Mesenchymal stem cell (in vitro differentiated cells and primary cell): ENCODE measurements at regions not wholly inside any gene's neighbourhood (a gene's known extent, or its start where the extent isn't known, plus 50 kb on each side); places are given as distances from the start of the nearest gene placed in this dataset.

Source experiments
- DNase-seq: peaks from one replicate; pipeline ENCODE4 v3.0.0-alpha.2; 2013
- H2AFZ ChIP-seq: one replicate; pipeline ENCODE4 v1.6.1; 2013; ENCODE audit warnings: low read depth, mild to moderate bottlenecking, control low read depth, inconsistent platforms, low read length, moderate library complexity
- H2AK5ac ChIP-seq: 2 replicates; pipeline ENCODE4 v1.6.1; 2013; ENCODE audit warnings: low read length, moderate library complexity, mild to moderate bottlenecking, inconsistent platforms; ENCODE audit not compliant: severe bottlenecking
- H2BK120ac ChIP-seq: one replicate; pipeline ENCODE4 v1.6.1; 2013; ENCODE audit warnings: low read depth, mild to moderate bottlenecking, inconsistent platforms, low read length, moderate library complexity
- H2BK12ac ChIP-seq, 2 experiments: one replicate each; pipeline ENCODE4 v1.6.1; 2013; ENCODE audit warnings: inconsistent platforms in 2 of 2, low read length in 2 of 2, mild to moderate bottlenecking in 2 of 2, moderate library complexity in 2 of 2, control low read depth in 1 of 2
- H2BK15ac ChIP-seq: one replicate; pipeline ENCODE4 v1.6.1; 2013; ENCODE audit warnings: mild to moderate bottlenecking, low read depth, inconsistent platforms; ENCODE audit not compliant: poor library complexity, severe bottlenecking
- H2BK5ac ChIP-seq: 2 replicates; pipeline ENCODE4 v1.6.1; 2013; ENCODE audit warnings: low read depth, mild to moderate bottlenecking, low read length, control low read depth, inconsistent platforms; ENCODE audit not compliant: poor library complexity, severe bottlenecking
- H3K14ac ChIP-seq, 2 experiments: one replicate each; pipeline ENCODE4 v1.6.1; 2013; ENCODE audit warnings: inconsistent platforms in 2 of 2, low read length in 2 of 2, control low read depth in 1 of 2, mild to moderate bottlenecking in 1 of 2, moderate library complexity in 1 of 2
- H3K18ac ChIP-seq, 2 experiments: one replicate each; pipeline ENCODE4 v1.6.1; 2013; ENCODE audit warnings: inconsistent platforms in 2 of 2, low read length in 2 of 2, control low read depth in 1 of 2, low read depth in 1 of 2, mild to moderate bottlenecking in 1 of 2
- H3K23ac ChIP-seq, 2 experiments: one replicate each; pipeline ENCODE4 v1.6.1; 2013; ENCODE audit warnings: inconsistent platforms in 2 of 2, low read length in 2 of 2, mild to moderate bottlenecking in 2 of 2, moderate library complexity in 2 of 2, control low read depth in 1 of 2
- H3K27ac ChIP-seq: 2 replicates; pipeline ENCODE4 v1.5.1; 2013; ENCODE audit warnings: mild to moderate bottlenecking, moderate library complexity, low read length, control low read depth, inconsistent platforms; ENCODE audit not compliant: poor library complexity, severe bottlenecking
- H3K27me3 ChIP-seq, 2 experiments: 2 replicates each; pipeline versions ENCODE4 v1.6.1 to v1.7.0; 2013; ENCODE audit warnings: low read length in 2 of 2, mild to moderate bottlenecking in 2 of 2, moderate library complexity in 2 of 2, control low read depth in 1 of 2, inconsistent platforms in 1 of 2; ENCODE audit not compliant: control insufficient read depth in 1 of 2, insufficient read depth in 1 of 2
- H3K36me3 ChIP-seq, 2 experiments: 2 replicates each; pipeline versions ENCODE4 v1.6.1 to v1.7.0; 2013; ENCODE audit warnings: low read length in 2 of 2, control low read depth in 1 of 2, inconsistent platforms in 1 of 2, low read depth in 1 of 2, mild to moderate bottlenecking in 1 of 2; ENCODE audit not compliant: insufficient read depth in 2 of 2, control insufficient read depth in 1 of 2
- H3K4ac ChIP-seq, 2 experiments: one replicate each; pipeline ENCODE4 v1.6.1; 2013; ENCODE audit warnings: inconsistent platforms in 2 of 2, low read length in 2 of 2, mild to moderate bottlenecking in 2 of 2, moderate library complexity in 2 of 2, control low read depth in 1 of 2, low read depth in 1 of 2
- H3K4me1 ChIP-seq: 2 replicates; pipeline ENCODE4 v1.6.1; 2013; ENCODE audit warnings: low read depth, low read length, control low read depth; ENCODE audit not compliant: control insufficient read depth, insufficient read depth
- H3K4me2 ChIP-seq: 2 replicates; pipeline ENCODE4 v1.6.1; 2013; ENCODE audit warnings: low read length, mild to moderate bottlenecking, inconsistent platforms; ENCODE audit not compliant: poor library complexity, severe bottlenecking
- H3K4me3 ChIP-seq, 2 experiments: 2 replicates each; pipeline versions ENCODE4 v1.5.1 to v1.7.0; 2013; ENCODE audit warnings: low read length in 2 of 2, mild to moderate bottlenecking in 2 of 2, control low read depth in 1 of 2, low read depth in 1 of 2; ENCODE audit not compliant: insufficient read depth in 1 of 2
- H3K79me1 ChIP-seq: replicated peaks from 2 replicates; pipeline ENCODE4 v1.6.1; 2013; ENCODE audit warnings: mild to moderate bottlenecking, control low read depth, low read length, inconsistent platforms; ENCODE audit not compliant: poor library complexity, severe bottlenecking
- H3K9ac ChIP-seq: 2 replicates; pipeline ENCODE4 v1.7.0; 2013; ENCODE audit warnings: mild to moderate bottlenecking, low read length, moderate library complexity
- H3K9me3 ChIP-seq: 2 replicates; pipeline ENCODE4 v1.7.0; 2013; ENCODE audit warnings: mild to moderate bottlenecking, low read length; ENCODE audit not compliant: control insufficient read depth
- H4K8ac ChIP-seq: one replicate; pipeline ENCODE4 v1.6.1; 2013; ENCODE audit warnings: inconsistent platforms, mild to moderate bottlenecking, low read length, moderate library complexity
- H4K91ac ChIP-seq: one replicate; pipeline ENCODE4 v1.6.1; 2013; ENCODE audit warnings: mild to moderate bottlenecking, low read length, inconsistent platforms
- whole genome bisulfite sequencing: methylation state at CpG from one replicate; pipeline ENCODE4 v1.1.7; 2013; ENCODE audit warnings: mixed read lengths; 5-methylcytosine and 5-hydroxymethylcytosine counted together

DNA sequence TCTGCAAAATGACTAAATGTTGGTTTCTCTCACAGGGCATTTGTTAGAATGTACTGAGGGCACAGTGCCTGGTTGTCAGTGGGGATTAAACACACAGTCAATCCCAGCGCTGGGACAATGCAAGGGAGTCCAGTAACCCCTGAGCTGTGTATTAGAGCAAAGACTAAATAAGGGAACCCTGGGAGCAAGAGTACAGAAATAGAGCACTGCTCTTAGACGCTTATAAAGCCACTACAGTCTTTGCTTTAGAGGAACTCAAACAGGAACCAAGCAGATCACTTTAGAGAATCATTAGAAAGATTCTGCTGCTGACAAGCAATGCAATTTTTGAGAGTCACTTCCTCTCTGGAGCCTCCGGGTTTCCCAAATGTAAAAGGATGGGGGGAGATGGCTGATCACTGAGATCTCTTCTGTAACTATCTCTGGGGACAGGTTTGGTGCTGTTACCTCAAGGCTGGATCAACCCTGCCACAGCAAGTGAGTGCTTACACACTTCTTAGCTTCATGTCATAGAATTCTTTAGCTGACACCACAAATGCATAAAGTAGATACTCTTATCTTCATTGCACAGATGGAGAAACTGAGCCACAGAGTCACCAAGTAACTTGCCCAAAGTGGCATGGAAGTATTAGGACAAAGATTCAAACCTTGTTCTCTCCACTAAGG is 137.8 kb upstream of the CPEB2 start:
- no peak overlapping the region for H3K23ac ChIP-seq
- no peaks in the 10 kb centered on the region for H3K9me3 ChIP-seq
- no peak overlapping the region for H4K91ac ChIP-seq
- H2BK12ac ChIP-seq = no peak overlapping the region
- H3K9ac ChIP-seq = peak overlapping the region; percentile 56
- no peak overlapping the region for H2AK5ac ChIP-seq
- no peak overlapping the region for H2BK15ac ChIP-seq
- no peak overlapping the region for H2BK5ac ChIP-seq
- H3K27me3 ChIP-seq = peaks cover 0 to 4% of the 10 kb centered on the region in 2 experiments
- no peak overlapping the region for H3K4me2 ChIP-seq
- H3K14ac ChIP-seq = no peak overlapping the region
- H3K18ac ChIP-seq = no peak overlapping the region
- peak overlapping the region in 1 of 2 experiments; percentile 48 for H3K4me3 ChIP-seq
- no peaks in the 10 kb centered on the region for H3K36me3 ChIP-seq
- no peak overlapping the region for H3K27ac ChIP-seq
- no peak overlapping the region for H4K8ac ChIP-seq
- WGBS = 83% methylated on average over 3 of the region's 3 CpGs
- H2AFZ ChIP-seq = no peak overlapping the region
- H3K79me1 ChIP-seq = no peaks in the 10 kb centered on the region
- no peak overlapping the region for H3K4ac ChIP-seq
- no peak overlapping the region for H2BK120ac ChIP-seq
- no peak for DNase-seq
- no peaks in the 10 kb centered on the region for H3K4me1 ChIP-seq

DNA sequence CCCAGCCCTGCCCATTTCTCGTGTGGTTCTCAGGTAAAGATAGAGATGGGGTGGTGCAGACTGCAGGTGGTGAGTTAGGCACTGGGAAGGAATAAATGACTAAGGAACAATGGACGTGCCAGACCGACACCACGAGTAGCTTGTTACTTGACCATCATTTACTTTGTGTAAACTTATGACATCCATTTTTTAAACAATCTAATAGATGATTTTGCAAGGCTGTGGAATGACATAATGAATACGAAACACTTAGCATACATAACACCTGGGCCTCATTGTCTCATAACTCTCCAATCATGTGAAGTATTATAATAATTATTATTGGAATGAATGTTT is 137.3 kb upstream of the CPEB2 start:
- Histone ChIP-seq H3K18ac (no peak overlapping the region), H2AFZ (no peak overlapping the region), H3K4me2 (no peak overlapping the region), H2BK12ac (no peak overlapping the region), H3K79me1 (no peaks in the 10 kb centered on the region), H3K36me3 (no peaks in the 10 kb centered on the region), H3K4ac (no peak overlapping the region), H3K4me1 (no peaks in the 10 kb centered on the region), H2BK15ac (no peak overlapping the region), H2AK5ac (no peak overlapping the region), H3K27me3 (peaks cover 0 to 4% of the 10 kb centered on the region in 2 experiments), H3K27ac (no peak overlapping the region), H3K9me3 (no peaks in the 10 kb centered on the region), H2BK120ac (no peak overlapping the region), H3K9ac (no peak overlapping the region), H2BK5ac (no peak overlapping the region), H4K8ac (no peak overlapping the region), H4K91ac (no peak overlapping the region), H3K23ac (no peak overlapping the region), H3K4me3 (no peak overlapping the region), H3K14ac (no peak overlapping the region)
- WGBS = 57% methylated on average over 1 of the region's 5 CpGs
- no peak for DNase-seq

DNA sequence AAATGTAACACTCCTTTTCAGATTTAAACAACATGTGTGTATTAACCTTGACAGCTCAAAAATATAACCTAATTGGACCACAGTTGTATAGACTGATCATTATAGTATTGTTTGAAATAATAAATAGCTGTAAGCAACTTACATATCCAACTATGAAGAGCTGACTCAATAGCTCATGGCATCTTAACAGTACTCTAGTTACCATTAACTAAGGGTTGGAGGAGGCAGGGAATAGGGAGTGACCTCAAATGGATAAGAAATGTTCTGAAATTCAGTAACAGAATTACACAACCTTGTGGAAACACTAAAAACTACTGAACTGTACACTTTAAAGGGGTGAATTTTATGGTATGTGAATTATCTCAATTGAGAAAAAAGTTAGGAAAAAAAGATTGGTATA is 136.5 kb upstream of the CPEB2 start:
- no peak overlapping the region for H3K4me3 ChIP-seq
- H3K23ac ChIP-seq = no peak overlapping the region

DNA sequence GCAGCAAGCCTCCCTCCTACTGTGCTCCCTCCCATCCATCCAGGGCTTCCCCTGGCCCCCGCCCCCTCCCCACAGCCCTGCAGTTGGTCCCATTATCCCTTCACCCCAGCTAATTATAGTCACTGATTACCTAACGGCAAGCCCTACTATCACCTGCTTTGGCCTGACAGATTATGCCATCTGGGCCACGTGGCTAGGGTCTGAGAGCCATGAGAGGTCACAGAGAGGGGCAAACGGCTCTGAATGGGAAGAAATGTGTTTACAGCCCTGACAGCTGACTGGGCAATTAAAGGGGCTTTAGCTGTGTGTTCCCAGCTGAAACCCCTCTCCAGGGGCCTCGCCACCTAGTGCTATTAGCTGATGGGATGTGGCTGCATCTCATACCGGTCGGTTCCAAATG is 134.4 kb upstream of the CPEB2 start:
- Histone ChIP-seq H3K4ac (no peak overlapping the region), H2BK15ac (no peak overlapping the region), H3K9ac (no peak overlapping the region), H3K18ac (no peak overlapping the region), H3K14ac (no peak overlapping the region), H2AFZ (no peak overlapping the region), H3K9me3 (no peaks in the 10 kb centered on the region), H2BK5ac (no peak overlapping the region), H2BK12ac (no peak overlapping the region), H3K23ac (no peak overlapping the region), H3K27ac (no peak overlapping the region), H3K4me3 (no peak overlapping the region), H3K4me2 (no peak overlapping the region), H2AK5ac (no peak overlapping the region), H3K36me3 (no peaks in the 10 kb centered on the region), H2BK120ac (no peak overlapping the region), H4K91ac (no peak overlapping the region), H3K79me1 (no peaks in the 10 kb centered on the region), H3K4me1 (no peaks in the 10 kb centered on the region), H4K8ac (no peak overlapping the region), H3K27me3 (peaks cover 0 to 4% of the 10 kb centered on the region in 2 experiments)
- WGBS = 33% methylated on average over 7 of the region's 7 CpGs
- no peak for DNase-seq

More for the DNA sequence above, 136.5 kb upstream of the CPEB2 start:
- H2AK5ac ChIP-seq = no peak overlapping the region
- no peak overlapping the region for H2BK120ac ChIP-seq
- H3K4me2 ChIP-seq = no peak overlapping the region
- peaks cover 0 to 4% of the 10 kb centered on the region in 2 experiments for H3K27me3 ChIP-seq
- no peak overlapping the region for H3K4ac ChIP-seq
- H3K18ac ChIP-seq = no peak overlapping the region
- H3K4me1 ChIP-seq = no peaks in the 10 kb centered on the region
- H2AFZ ChIP-seq = no peak overlapping the region
- H4K91ac ChIP-seq = no peak overlapping the region
- H2BK15ac ChIP-seq = no peak overlapping the region
- H3K27ac ChIP-seq = no peak overlapping the region
- H2BK5ac ChIP-seq = no peak overlapping the region
- no peaks in the 10 kb centered on the region for H3K9me3 ChIP-seq
- H3K36me3 ChIP-seq = no peaks in the 10 kb centered on the region
- no peak overlapping the region for H4K8ac ChIP-seq
- H2BK12ac ChIP-seq = no peak overlapping the region
- no peak overlapping the region for H3K14ac ChIP-seq
- no peak overlapping the region for H3K9ac ChIP-seq
- DNase-seq = no peak
- no peaks in the 10 kb centered on the region for H3K79me1 ChIP-seq
